ENCODE measurements at regions not wholly inside any gene's neighbourhood (a gene's known extent, or its start where the extent isn't known, plus 50 kb on each side); places are given as distances from the start of the nearest gene placed in this dataset.

DNA sequence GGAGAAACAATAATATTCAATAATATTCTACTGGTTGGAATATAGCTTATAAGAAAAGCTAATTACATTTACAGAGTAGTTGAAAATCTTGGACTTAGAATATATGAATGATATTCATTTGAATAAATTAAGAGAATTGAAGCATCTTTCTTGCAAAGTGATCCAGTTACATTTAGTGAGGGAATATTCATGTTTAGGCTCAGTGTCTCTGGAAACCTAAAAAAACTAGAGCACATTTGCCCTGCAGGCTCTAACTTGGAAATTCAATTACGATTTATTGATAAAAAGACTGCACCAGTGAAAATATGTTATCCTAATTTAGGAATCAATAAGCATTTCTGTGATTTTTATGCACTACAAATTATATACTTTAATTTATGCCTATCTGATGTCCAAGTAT is 58.3 kb upstream of the RAP1GDS1 start:
- Histone ChIP-seq H3K9me3 (ENCODE audit: control extremely low read depth in 1 of 3, control insufficient read depth in 2 of 3, insufficient read depth in 1 of 3, low read length in 2 of 3) (peaks cover 4 to 11% (median 4%) of the 10 kb centered on the region in 3 donors), H3K4me1 (ENCODE audit: control insufficient read depth in 2 of 2, insufficient read depth in 2 of 2, low read length in 2 of 2) (peaks cover 27% of the 10 kb centered on the region in 2 donors), H3K36me3 (replicated peaks in 1 of 2; ENCODE audit: control extremely low read depth in 1 of 2, control insufficient read depth in 1 of 2, extremely low read depth in 1 of 2, insufficient read depth in 2 of 2, low read length in 1 of 2) (no peaks in the 10 kb centered on the region), H3K9ac (ENCODE audit: low read length) (peak overlapping the region; percentile 61), H4K20me1 (ENCODE audit: control insufficient read depth, insufficient read depth, low read length, poor library complexity, severe bottlenecking) (no peaks in the 10 kb centered on the region), H3K4me3 (ENCODE audit: control extremely low read depth in 1 of 5, extremely low read depth in 1 of 5, insufficient read depth in 1 of 5, low read depth in 2 of 5, low read length in 4 of 5) (peak overlapping the region in 4 of 5 experiments; percentile 52 to 64 (median 58)), H3K27ac (ENCODE audit: low read length in 2 of 2) (peak overlapping the region; percentile 74 to 86), H3K4me2 (replicated peaks; ENCODE audit: low read depth, low read length, poor library complexity, severe bottlenecking) (peak overlapping the region; percentile 73), H2AFZ (ENCODE audit: insufficient read depth, low read depth, low read length, poor library complexity, severe bottlenecking) (peak overlapping the region; percentile 75), H3K27me3 (replicated peaks in 1 of 4; ENCODE audit: control extremely low read depth in 1 of 4, control insufficient read depth in 3 of 4, insufficient read depth in 4 of 4, low read length in 3 of 4) (no peaks in the 10 kb centered on the region), H3K79me2 (ENCODE audit: control insufficient read depth, insufficient read depth, low read length) (peaks cover 31% of the 10 kb centered on the region)
- POLR2A ChIA-PET, result interaction anchor here (0.6 to 2.2 kb wide), 2 partner anchors 58 to 373 kb away, joined by 4 to 12 read pairs; partner anchors contain the start of gene RAP1GDS1
- no peak for ATAC-seq (ENCODE audit: low read depth)
- peak overlapping the region; percentile 97 for H3K27ac Mint-ChIP-seq
- no peaks in the 10 kb centered on the region for H3K27me3 Mint-ChIP-seq
- CTCF ChIA-PET, result interaction anchor here (0.7 to 2.0 kb wide), 2 partner anchors 60 to 792 kb away, joined by 4 to 8 read pairs; partner anchors contain the start of genes METAP1 and STPG2
- DNase-seq, result no peak
- H3K4me3 Mint-ChIP-seq, result peak overlapping the region; percentile 89
- intact Hi-C loops (cut with micrococcal nuclease), result loop anchor here (1.0 to 5.0 kb wide), 5 partner anchors 58 to 794 kb away; partner anchors contain the start of genes EIF4E, METAP1, RAP1GDS1 and STPG2
- no peak for TF ChIP-seq EZH2 (IDR thresholded peaks at IDR 0.05; ENCODE audit: borderline replicate concordance, insufficient read depth, low read depth, low read length, poor library complexity, severe bottlenecking)
- TF ChIP-seq, protein P1, sequence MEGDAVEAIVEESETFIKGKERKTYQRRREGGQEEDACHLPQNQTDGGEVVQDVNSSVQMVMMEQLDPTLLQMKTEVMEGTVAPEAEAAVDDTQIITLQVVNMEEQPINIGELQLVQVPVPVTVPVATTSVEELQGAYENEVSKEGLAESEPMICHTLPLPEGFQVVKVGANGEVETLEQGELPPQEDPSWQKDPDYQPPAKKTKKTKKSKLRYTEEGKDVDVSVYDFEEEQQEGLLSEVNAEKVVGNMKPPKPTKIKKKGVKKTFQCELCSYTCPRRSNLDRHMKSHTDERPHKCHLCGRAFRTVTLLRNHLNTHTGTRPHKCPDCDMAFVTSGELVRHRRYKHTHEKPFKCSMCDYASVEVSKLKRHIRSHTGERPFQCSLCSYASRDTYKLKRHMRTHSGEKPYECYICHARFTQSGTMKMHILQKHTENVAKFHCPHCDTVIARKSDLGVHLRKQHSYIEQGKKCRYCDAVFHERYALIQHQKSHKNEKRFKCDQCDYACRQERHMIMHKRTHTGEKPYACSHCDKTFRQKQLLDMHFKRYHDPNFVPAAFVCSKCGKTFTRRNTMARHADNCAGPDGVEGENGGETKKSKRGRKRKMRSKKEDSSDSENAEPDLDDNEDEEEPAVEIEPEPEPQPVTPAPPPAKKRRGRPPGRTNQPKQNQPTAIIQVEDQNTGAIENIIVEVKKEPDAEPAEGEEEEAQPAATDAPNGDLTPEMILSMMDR (IDR thresholded peaks at IDR 0.05), result no peak
- peaks cover 9% of the 10 kb centered on the region for H3K9me3 Mint-ChIP-seq (ENCODE audit: insufficient read depth)
- no CpG with 5 or more reads among the region's 1 CpG for WGBS (ENCODE audit: insufficient coverage)
- peaks cover 35% of the 10 kb centered on the region for H3K4me1 Mint-ChIP-seq

DNA sequence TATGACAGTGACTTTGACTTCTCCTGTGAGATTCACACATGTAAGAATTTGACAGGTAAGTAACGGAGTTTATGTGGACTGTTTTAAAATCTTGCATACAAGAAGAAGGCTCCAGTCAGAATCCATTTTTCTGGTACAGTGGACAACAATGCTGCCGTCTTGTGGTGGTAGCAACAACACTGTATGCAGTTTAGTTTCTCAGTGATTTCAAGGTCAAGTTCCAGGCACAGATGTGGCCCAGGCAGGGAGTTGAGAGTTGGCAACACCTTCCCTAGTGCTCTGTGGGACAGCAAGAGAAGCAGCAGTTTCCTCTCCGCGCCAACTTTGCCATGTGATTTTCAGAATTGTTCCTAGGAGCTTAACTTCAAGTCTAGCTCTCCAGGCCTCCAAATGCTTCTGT is 56.0 kb upstream of the STPG2 start:
- H3K79me2 ChIP-seq (ENCODE audit: control insufficient read depth, insufficient read depth, low read length), result peaks cover 31% of the 10 kb centered on the region
- DNase-seq (no peak), ATAC-seq (ENCODE audit: low read depth) (no peak)
- POLR2A ChIA-PET, result no interaction called here
- H3K9me3 Mint-ChIP-seq (ENCODE audit: insufficient read depth), result peaks cover 13% of the 10 kb centered on the region
- H3K4me3 Mint-ChIP-seq, result no peak overlapping the region
- H3K27ac ChIP-seq (ENCODE audit: low read length in 2 of 2), result no peak overlapping the region
- 98% methylated on average over 4 of the region's 4 CpGs for WGBS (ENCODE audit: insufficient coverage)
- H3K27me3 ChIP-seq (replicated peaks in 1 of 4; ENCODE audit: control extremely low read depth in 1 of 4, control insufficient read depth in 3 of 4, insufficient read depth in 4 of 4, low read length in 3 of 4), result no peaks in the 10 kb centered on the region
- no peak overlapping the region for H3K4me2 ChIP-seq (replicated peaks; ENCODE audit: low read depth, low read length, poor library complexity, severe bottlenecking)
- TF ChIP-seq, protein P1 (IDR thresholded peaks at IDR 0.05), result no peak
- no peak for TF ChIP-seq EZH2 (IDR thresholded peaks at IDR 0.05; ENCODE audit: borderline replicate concordance, insufficient read depth, low read depth, low read length, poor library complexity, severe bottlenecking)
- H2AFZ ChIP-seq (ENCODE audit: insufficient read depth, low read depth, low read length, poor library complexity, severe bottlenecking), result no peak overlapping the region
- no peaks in the 10 kb centered on the region for H3K36me3 ChIP-seq (replicated peaks in 1 of 2; ENCODE audit: control extremely low read depth in 1 of 2, control insufficient read depth in 1 of 2, extremely low read depth in 1 of 2, insufficient read depth in 2 of 2, low read length in 1 of 2)
- H3K4me1 ChIP-seq (ENCODE audit: control insufficient read depth in 2 of 2, insufficient read depth in 2 of 2, low read length in 2 of 2), result peaks cover 18 to 19% of the 10 kb centered on the region in 2 donors
- H4K20me1 ChIP-seq (ENCODE audit: control insufficient read depth, insufficient read depth, low read length, poor library complexity, severe bottlenecking), result no peaks in the 10 kb centered on the region
- H3K4me3 ChIP-seq (ENCODE audit: control extremely low read depth in 1 of 5, extremely low read depth in 1 of 5, insufficient read depth in 1 of 5, low read depth in 2 of 5, low read length in 4 of 5), result no peak overlapping the region
- peaks cover 8 to 31% (median 13%) of the 10 kb centered on the region in 3 donors for H3K9me3 ChIP-seq (ENCODE audit: control extremely low read depth in 1 of 3, control insufficient read depth in 2 of 3, insufficient read depth in 1 of 3, low read length in 2 of 3)
- intact Hi-C loops (cut with micrococcal nuclease), result no loop called here
- no peaks in the 10 kb centered on the region for H3K27me3 Mint-ChIP-seq
- H3K27ac Mint-ChIP-seq, result no peak overlapping the region
- peaks cover 31% of the 10 kb centered on the region for H3K4me1 Mint-ChIP-seq
- no peak overlapping the region for H3K9ac ChIP-seq (ENCODE audit: low read length)
- CTCF ChIA-PET, result no interaction called here

Data from B cell (primary cell).